ENCODE measurements at regions not wholly inside any gene's neighbourhood (a gene's known extent, or its start where the extent isn't known, plus 50 kb on each side); places are given as distances from the start of the nearest gene placed in this dataset.

DNA sequence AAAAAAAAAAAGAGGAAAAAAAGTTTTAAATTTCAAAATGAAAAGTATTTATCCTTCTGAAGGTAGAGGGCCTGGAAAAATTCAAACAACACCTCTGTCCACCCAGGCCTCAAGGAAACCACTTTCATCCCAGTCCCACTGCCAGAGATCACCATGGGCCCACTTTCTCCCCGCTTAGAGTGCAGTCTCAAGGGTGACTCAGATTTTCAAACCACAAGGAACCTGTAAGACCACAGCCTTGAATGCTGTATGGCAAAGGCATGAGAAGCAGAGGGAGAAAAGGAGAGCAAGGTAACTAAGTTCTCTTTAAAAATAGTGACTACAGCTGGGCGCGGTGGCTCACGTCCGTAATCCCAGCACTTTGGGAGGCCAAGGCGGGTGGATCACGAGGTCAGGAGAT lies 87.9 kb upstream of the PACRGL start:
- POLR2A ChIA-PET = no interaction called here

DNA sequence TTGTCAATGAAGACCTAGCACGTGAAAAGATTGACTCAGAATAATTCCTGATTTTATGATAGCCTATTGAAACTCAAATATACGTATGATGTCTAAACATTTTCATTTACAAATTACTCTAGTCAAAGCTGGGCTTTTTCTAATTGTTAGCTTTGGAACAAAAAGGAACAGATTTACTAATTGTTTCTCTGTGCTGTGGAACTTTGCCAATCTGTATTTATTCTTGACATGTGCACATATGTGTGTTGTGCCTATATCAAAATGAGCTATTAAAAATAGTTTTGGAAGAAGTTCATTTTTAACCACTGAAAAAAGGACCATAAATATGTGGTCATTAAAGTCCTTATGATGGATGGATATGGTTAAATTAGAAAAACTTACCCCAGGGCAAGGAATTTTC lies 85.4 kb upstream of the PACRGL start:
- Histone ChIP-seq H3K9me1 (replicated peaks; ENCODE audit: control insufficient read depth, extremely low read depth, insufficient read depth, low read length) (no peaks in the 10 kb centered on the region), H3K9me3 (replicated peaks; ENCODE audit: control insufficient read depth, insufficient read depth, low read length) (no peaks in the 10 kb centered on the region), H3K4me1 (ENCODE audit: control insufficient read depth, extremely low read depth, insufficient read depth, low read length) (peaks cover 10% of the 10 kb centered on the region), H3K36me3 (ENCODE audit: control insufficient read depth in 2 of 2, extremely low read depth in 1 of 2, insufficient read depth in 2 of 2, low read length in 2 of 2) (no peaks in the 10 kb centered on the region), H3K4me2 (ENCODE audit: insufficient read depth, low read length) (no peak overlapping the region), H3K27ac (ENCODE audit: insufficient read depth, low read depth, low read length) (no peak overlapping the region), H3K9ac (replicated peaks; ENCODE audit: extremely low read depth, insufficient read depth, low read length) (no peak overlapping the region), H2AFZ (ENCODE audit: low read depth, low read length) (no peak overlapping the region), H3K4me3 (replicated peaks in 1 of 3; ENCODE audit: insufficient read depth in 1 of 3, low read depth in 1 of 3, low read length in 3 of 3) (no peak overlapping the region), H3K27me3 (ENCODE audit: control insufficient read depth in 2 of 2, insufficient read depth in 2 of 2, low read length in 2 of 2) (no peaks in the 10 kb centered on the region), H4K20me1 (replicated peaks; ENCODE audit: control insufficient read depth, extremely low read depth, insufficient read depth, low read length) (no peaks in the 10 kb centered on the region), H3K79me2 (ENCODE audit: control insufficient read depth, insufficient read depth, low read length) (no peaks in the 10 kb centered on the region)
- BruUV-seq (replicated peaks) = no TSS peak
- FAIRE-seq = no peak
- no peak for DNase-seq (ENCODE audit: low read depth, low spot score)
- intact Hi-C loops (cut with micrococcal nuclease) = no loop called here
- ChIA-PET POLR2A (no interaction called here), CTCF (interaction anchor here (1.1 to 2.1 kb wide), 3 partner anchors 9 to 14 kb away, joined by 3 to 7 read pairs (median 5); no protein-coding TSS in a partner anchor)
- TF ChIP-seq, protein P1, sequence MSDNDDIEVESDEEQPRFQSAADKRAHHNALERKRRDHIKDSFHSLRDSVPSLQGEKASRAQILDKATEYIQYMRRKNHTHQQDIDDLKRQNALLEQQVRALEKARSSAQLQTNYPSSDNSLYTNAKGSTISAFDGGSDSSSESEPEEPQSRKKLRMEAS (IDR thresholded peaks at IDR 0.05; ENCODE audit: insufficient read depth, insufficient read length) = no peak
- no peak for TF ChIP-seq MYC (IDR thresholded peaks at IDR 0.05; ENCODE audit: low read depth, low read length)
- TF ChIP-seq JUN (IDR thresholded peaks at IDR 0.05; ENCODE audit: borderline replicate concordance, insufficient read depth, insufficient read length, low read depth) = no peak
- no peak for TF ChIP-seq POLR2A (IDR thresholded peaks at IDR 0.05; ENCODE audit: low read depth, low read length)
- no peak for TF ChIP-seq POLR2AphosphoS5 (IDR thresholded peaks at IDR 0.05; ENCODE audit: insufficient read depth, low read depth, low read length)
- TF ChIP-seq, protein P2, sequence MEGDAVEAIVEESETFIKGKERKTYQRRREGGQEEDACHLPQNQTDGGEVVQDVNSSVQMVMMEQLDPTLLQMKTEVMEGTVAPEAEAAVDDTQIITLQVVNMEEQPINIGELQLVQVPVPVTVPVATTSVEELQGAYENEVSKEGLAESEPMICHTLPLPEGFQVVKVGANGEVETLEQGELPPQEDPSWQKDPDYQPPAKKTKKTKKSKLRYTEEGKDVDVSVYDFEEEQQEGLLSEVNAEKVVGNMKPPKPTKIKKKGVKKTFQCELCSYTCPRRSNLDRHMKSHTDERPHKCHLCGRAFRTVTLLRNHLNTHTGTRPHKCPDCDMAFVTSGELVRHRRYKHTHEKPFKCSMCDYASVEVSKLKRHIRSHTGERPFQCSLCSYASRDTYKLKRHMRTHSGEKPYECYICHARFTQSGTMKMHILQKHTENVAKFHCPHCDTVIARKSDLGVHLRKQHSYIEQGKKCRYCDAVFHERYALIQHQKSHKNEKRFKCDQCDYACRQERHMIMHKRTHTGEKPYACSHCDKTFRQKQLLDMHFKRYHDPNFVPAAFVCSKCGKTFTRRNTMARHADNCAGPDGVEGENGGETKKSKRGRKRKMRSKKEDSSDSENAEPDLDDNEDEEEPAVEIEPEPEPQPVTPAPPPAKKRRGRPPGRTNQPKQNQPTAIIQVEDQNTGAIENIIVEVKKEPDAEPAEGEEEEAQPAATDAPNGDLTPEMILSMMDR (IDR thresholded peaks at IDR 0.05; ENCODE audit: extremely low read depth in 1 of 2, insufficient read depth in 1 of 2, low read depth in 1 of 2, low read length in 2 of 2) = no peak
- no peak for TF ChIP-seq GATA2 (IDR thresholded peaks at IDR 0.05; ENCODE audit: insufficient read depth, insufficient read length, low read depth, low read length)
- no peak for TF ChIP-seq EZH2 (IDR thresholded peaks at IDR 0.05; ENCODE audit: borderline replicate concordance, low read depth, low read length, severe bottlenecking)
- no peak for TF ChIP-seq FOS (IDR thresholded peaks at IDR 0.05; ENCODE audit: borderline replicate concordance, insufficient read depth, low read length)
- dilution Hi-C loops (cut with MboI; ENCODE audit: extremely low pct_ligation_motif_present, low sequenced_read_pairs) = no loop called here

More for the DNA sequence above, 87.9 kb upstream of the PACRGL start:
- CTCF ChIA-PET = no interaction called here
- H3K4me3 ChIP-seq (replicated peaks in 1 of 3; ENCODE audit: insufficient read depth in 1 of 3, low read depth in 1 of 3, low read length in 3 of 3) = no peak overlapping the region
- FAIRE-seq (no peak), DNase-seq (ENCODE audit: low read depth, low spot score) (no peak)
- no peak for TF ChIP-seq POLR2A (IDR thresholded peaks at IDR 0.05; ENCODE audit: low read depth, low read length)
- no peak for TF ChIP-seq FOS (IDR thresholded peaks at IDR 0.05; ENCODE audit: borderline replicate concordance, insufficient read depth, low read length)
- H3K27me3 ChIP-seq (ENCODE audit: control insufficient read depth in 2 of 2, insufficient read depth in 2 of 2, low read length in 2 of 2) = no peaks in the 10 kb centered on the region
- no peak overlapping the region for H3K4me2 ChIP-seq (ENCODE audit: insufficient read depth, low read length)
- H3K9ac ChIP-seq (replicated peaks; ENCODE audit: extremely low read depth, insufficient read depth, low read length) = no peak overlapping the region
- H3K9me1 ChIP-seq (replicated peaks; ENCODE audit: control insufficient read depth, extremely low read depth, insufficient read depth, low read length) = no peaks in the 10 kb centered on the region
- no peak overlapping the region for H2AFZ ChIP-seq (ENCODE audit: low read depth, low read length)
- intact Hi-C loops (cut with micrococcal nuclease) = no loop called here
- no TSS peak for BruUV-seq (replicated peaks)
- no peaks in the 10 kb centered on the region for H3K36me3 ChIP-seq (ENCODE audit: control insufficient read depth in 2 of 2, extremely low read depth in 1 of 2, insufficient read depth in 2 of 2, low read length in 2 of 2)
- H3K27ac ChIP-seq (ENCODE audit: insufficient read depth, low read depth, low read length) = no peak overlapping the region
- H3K9me3 ChIP-seq (replicated peaks; ENCODE audit: control insufficient read depth, insufficient read depth, low read length) = no peaks in the 10 kb centered on the region
- H3K79me2 ChIP-seq (ENCODE audit: control insufficient read depth, insufficient read depth, low read length) = no peaks in the 10 kb centered on the region
- dilution Hi-C loops (cut with MboI; ENCODE audit: extremely low pct_ligation_motif_present, low sequenced_read_pairs) = no loop called here
- H4K20me1 ChIP-seq (replicated peaks; ENCODE audit: control insufficient read depth, extremely low read depth, insufficient read depth, low read length) = peaks cover 2% of the 10 kb centered on the region
- peaks cover 10% of the 10 kb centered on the region for H3K4me1 ChIP-seq (ENCODE audit: control insufficient read depth, extremely low read depth, insufficient read depth, low read length)

All from endothelial cell of umbilical vein (primary cell).